SH-SY5Y (cell line): ENCODE measurements at regions not wholly inside any gene's neighbourhood (a gene's known extent, or its start where the extent isn't known, plus 50 kb on each side); places are given as distances from the start of the nearest gene placed in this dataset.

ENCODE experiments used
- GATA2 ChIP-seq: IDR thresholded peaks from 2 replicates; pipeline ENCODE4 v1.6.1; 2011; ENCODE audit warnings: mild to moderate bottlenecking, low read depth, low read length
- GATA3 ChIP-seq: IDR thresholded peaks from 2 replicates; pipeline ENCODE4 v1.6.1; 2011; ENCODE audit warnings: low read depth, mild to moderate bottlenecking, low read length, moderate library complexity

GRCh38 chr18:11286431-11286830, 137.1 kb upstream of the PIEZO2 start:
- TF ChIP-seq GATA3 (no peak), GATA2 (no peak)
